Colonic mucosa (tissue), 4 donors: ENCODE measurements at regions not wholly inside any gene's neighbourhood (a gene's known extent, or its start where the extent isn't known, plus 50 kb on each side); places are given as distances from the start of the nearest gene placed in this dataset.

Experiments used
- DNase-seq: peaks from one replicate; pipeline ENCODE4 v3.0.0-alpha.2; 2020
- H3K27ac ChIP-seq: fragments of 200-600 bp; one replicate; pipeline ENCODE4 v1.8.0; 2021
- H3K27me3 ChIP-seq: fragments of 200-600 bp; one replicate; pipeline ENCODE4 v1.8.0; 2021
- H3K36me3 ChIP-seq: fragments of 200-600 bp; one replicate; pipeline ENCODE4 v1.8.0; 2021
- H3K4me1 ChIP-seq: fragments of 200-600 bp; one replicate; pipeline ENCODE4 v1.8.0; 2021; ENCODE audit warnings: mild to moderate bottlenecking
- H3K4me3 ChIP-seq: fragments of 200-600 bp; one replicate; pipeline ENCODE4 v1.8.0; 2021
- H3K9ac ChIP-seq, 2 donors: one replicate each; pipeline ENCODE4 v1.7.0; 2013; ENCODE audit warnings: control low read depth in 2 of 2, low read depth in 2 of 2, low read length in 2 of 2
- H3K9me3 ChIP-seq: fragments of 200-600 bp; one replicate; pipeline ENCODE4 v1.8.0; 2021
- CTCF ChIP-seq: fragments of 200-600 bp; IDR thresholded peaks from one replicate; pipeline ENCODE4 v1.8.0; 2022; ENCODE audit warnings: antibody characterized with exemption, mild to moderate bottlenecking
- intact Hi-C: fragments of 100-400 bp; cut with DNase I; formaldehyde crosslinking; loops from one replicate; pipeline ENCODE4 v1.14.1; 2022
- donor health status: healthy.
- donor health status: DM: no; HTN: no; CAD: no.
- donor health status: DM: no; HTN: no; CAD: no.

- Histone ChIP-seq H3K9me3 (no peaks in the 10 kb centered on the region), H3K4me1 (no peaks in the 10 kb centered on the region), H3K27ac (no peak overlapping the region), H3K27me3 (no peaks in the 10 kb centered on the region), H3K36me3 (no peaks in the 10 kb centered on the region), H3K4me3 (no peak overlapping the region), H3K9ac (no peak overlapping the region)
- DNase-seq = no peak
- intact Hi-C loops = no loop called here
- TF ChIP-seq CTCF = no peak
Measured at GRCh38 chr14:48890333-48890732, 695.8 kb downstream of the RPS29 start.

- Histone ChIP-seq H3K27ac (no peak overlapping the region), H3K27me3 (no peaks in the 10 kb centered on the region), H3K4me3 (no peak overlapping the region), H3K9ac (no peak overlapping the region), H3K9me3 (no peaks in the 10 kb centered on the region), H3K36me3 (no peaks in the 10 kb centered on the region), H3K4me1 (no peaks in the 10 kb centered on the region)
- intact Hi-C loops = no loop called here
- no peak for TF ChIP-seq CTCF
- no peak for DNase-seq
Measured at GRCh38 chr14:48876806-48877340, 709.3 kb downstream of the RPS29 start.

- intact Hi-C loops = no loop called here
- no peak for TF ChIP-seq CTCF
Measured at GRCh38 chr14:48874711-48875110, 711.5 kb downstream of the RPS29 start.

DNA sequence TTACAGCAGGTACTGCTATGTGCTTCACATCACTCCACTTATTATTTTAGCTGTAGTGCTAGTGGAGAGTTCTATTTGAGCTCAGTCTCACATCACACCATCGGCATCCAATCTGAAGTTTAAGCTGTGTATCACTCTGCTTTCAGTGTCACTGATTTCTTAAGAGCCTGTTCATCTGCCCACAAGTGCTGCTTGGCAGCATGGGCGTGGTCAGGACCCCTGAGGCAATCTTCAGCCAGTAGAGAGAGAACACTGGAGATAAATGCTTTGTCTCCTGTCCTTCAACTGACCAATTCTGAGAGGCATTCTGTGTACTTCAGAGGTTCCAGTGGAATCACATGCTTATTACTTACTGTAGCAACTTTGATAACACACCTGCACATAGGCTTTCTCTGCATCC, 728.8 kb downstream of the RPS29 start:
- intact Hi-C loops = no loop called here
- Histone ChIP-seq H3K9me3 (no peaks in the 10 kb centered on the region), H3K4me1 (no peaks in the 10 kb centered on the region), H3K27ac (no peak overlapping the region), H3K9ac (no peak overlapping the region), H3K36me3 (no peaks in the 10 kb centered on the region), H3K4me3 (no peak overlapping the region), H3K27me3 (no peaks in the 10 kb centered on the region)
- TF ChIP-seq CTCF = no peak
- no peak for DNase-seq

More at GRCh38 chr14:48874711-48875110, 711.5 kb downstream of the RPS29 start:
- Histone ChIP-seq H3K9me3 (no peaks in the 10 kb centered on the region), H3K4me3 (no peak overlapping the region), H3K4me1 (no peaks in the 10 kb centered on the region), H3K36me3 (no peaks in the 10 kb centered on the region), H3K9ac (no peak overlapping the region), H3K27me3 (no peaks in the 10 kb centered on the region), H3K27ac (no peak overlapping the region)
- DNase-seq = no peak

- Histone ChIP-seq H3K4me3 (no peak overlapping the region), H3K27me3 (no peaks in the 10 kb centered on the region), H3K4me1 (no peaks in the 10 kb centered on the region), H3K36me3 (no peaks in the 10 kb centered on the region), H3K9ac (no peak overlapping the region), H3K9me3 (no peaks in the 10 kb centered on the region), H3K27ac (no peak overlapping the region)
- no peak for TF ChIP-seq CTCF
- DNase-seq = no peak
- intact Hi-C loops = no loop called here
Measured at GRCh38 chr14:48853159-48853558, 733.0 kb downstream of the RPS29 start.
